Endothelial cell of umbilical vein (primary cell): ENCODE measurements at regions not wholly inside any gene's neighbourhood (a gene's known extent, or its start where the extent isn't known, plus 50 kb on each side); places are given as distances from the start of the nearest gene placed in this dataset.

Experiments
- BruUV-seq: library from RNA; stranded (reverse); fragments of 400-500 nt; replicated peaks from 2 replicates; lab custom pipeline; 2021; lab: Mats Ljungman, UMichigan
- CTCF ChIA-PET: fragments of 300-600, 350-600 bp; sonication (Branson Sonifier 250); formaldehyde crosslinking; loops from one replicate; lab custom pipeline; 2021; ENCODE audit warnings: antibody characterized with exemption, inconsistent platforms; lab: Charles Lee
- POLR2A ChIA-PET: fragments of 300-600, 350-600 bp; sonication (Branson Sonifier 250); formaldehyde crosslinking; loops from one replicate; lab custom pipeline; 2021; ENCODE audit warnings: antibody characterized with exemption, inconsistent platforms; lab: Charles Lee
- DNase-seq: peaks from one replicate; pipeline ENCODE4 v3.0.0-alpha.2; 2011; ENCODE audit warnings: low read depth, low spot score
- FAIRE-seq: peaks from 2 replicates; lab custom pipeline; 2011; peaks lifted over from hg19 to GRCh38; lab: Jason Lieb, UNC
- H2AFZ ChIP-seq: 2 replicates; pipeline ENCODE4 v1.6.0; 2012; ENCODE audit warnings: low read depth, low read length, control low read depth, inconsistent platforms
- H3K27ac ChIP-seq: 2 replicates; pipeline ENCODE4 v1.5.1; 2011; ENCODE audit warnings: low read depth, mild to moderate bottlenecking, control low read depth, low read length, moderate library complexity; ENCODE audit not compliant: insufficient read depth
- H3K27me3 ChIP-seq, 2 experiments: 2 replicates each; pipeline versions ENCODE4 v1.6.0 to v1.6.1; 2011; ENCODE audit warnings: low read length in 2 of 2, mixed read lengths in 1 of 2; ENCODE audit not compliant: control insufficient read depth in 2 of 2, insufficient read depth in 2 of 2
- H3K36me3 ChIP-seq, 2 experiments: 2 replicates in 1 of 2; 3 replicates in 1 of 2; pipeline ENCODE4 v1.5.1; 2011; ENCODE audit warnings: low read length in 2 of 2, mild to moderate bottlenecking in 1 of 2, moderate library complexity in 1 of 2; ENCODE audit not compliant: control insufficient read depth in 2 of 2, insufficient read depth in 2 of 2; ENCODE audit errors: extremely low read depth in 1 of 2
- H3K4me1 ChIP-seq: 3 replicates; pipeline ENCODE4 v1.5.1; 2011; ENCODE audit warnings: mild to moderate bottlenecking, low read length; ENCODE audit not compliant: control insufficient read depth, insufficient read depth; ENCODE audit errors: extremely low read depth
- H3K4me2 ChIP-seq: 2 replicates; pipeline ENCODE4 v1.6.1; 2011; ENCODE audit warnings: low read length, control low read depth, mixed read lengths; ENCODE audit not compliant: insufficient read depth
- H3K4me3 ChIP-seq, 3 experiments: fragments of 200-600 bp in 1 of 3; sonication (generic), shearing (Covaris generic) in 1 of 3; replicated peaks in 1 of 3; 2 replicates each; pipeline ENCODE4 v1.5.1; 2011 to 2016; ENCODE audit warnings: control low read depth in 3 of 3, low read length in 3 of 3, mild to moderate bottlenecking in 2 of 3, inconsistent platforms in 1 of 3, low read depth in 1 of 3, moderate library complexity in 1 of 3; ENCODE audit not compliant: insufficient read depth in 1 of 3
- H3K79me2 ChIP-seq: 2 replicates; pipeline ENCODE4 v1.6.0; 2012; ENCODE audit warnings: low read length, inconsistent platforms; ENCODE audit not compliant: control insufficient read depth, insufficient read depth
- H3K9ac ChIP-seq: replicated peaks from 2 replicates; pipeline ENCODE3; 2011; ENCODE audit warnings: low read length, control low read depth; ENCODE audit not compliant: insufficient read depth; ENCODE audit errors: extremely low read depth
- H3K9me1 ChIP-seq: replicated peaks from 3 replicates; pipeline ENCODE4 v1.6.0; 2011; ENCODE audit warnings: mild to moderate bottlenecking, low read length; ENCODE audit not compliant: control insufficient read depth, insufficient read depth; ENCODE audit errors: extremely low read depth
- H3K9me3 ChIP-seq: replicated peaks from 2 replicates; pipeline ENCODE4 v1.5.1; 2012; ENCODE audit warnings: low read length, inconsistent platforms; ENCODE audit not compliant: control insufficient read depth, insufficient read depth
- H4K20me1 ChIP-seq: replicated peaks from 2 replicates; pipeline ENCODE3; 2011; ENCODE audit warnings: mild to moderate bottlenecking, low read length; ENCODE audit not compliant: control insufficient read depth, insufficient read depth; ENCODE audit errors: extremely low read depth
- CTCF ChIP-seq, 2 donors: IDR thresholded peaks; 1 replicate in 1 of 2; 2 replicates in 1 of 2; pipeline ENCODE4 v1.5.1; 2011; ENCODE audit warnings: low read length in 2 of 2, mild to moderate bottlenecking in 2 of 2, moderate library complexity in 2 of 2, control low read depth in 1 of 2, inconsistent platforms in 1 of 2, low read depth in 1 of 2; ENCODE audit not compliant: insufficient read depth in 1 of 2; ENCODE audit errors: extremely low read depth in 1 of 2
- EZH2 ChIP-seq: IDR thresholded peaks from 2 replicates; pipeline ENCODE4 v1.6.1; 2012; ENCODE audit warnings: borderline replicate concordance, low read depth, mild to moderate bottlenecking, moderate library complexity, low read length, inconsistent platforms; ENCODE audit not compliant: severe bottlenecking
- FOS ChIP-seq: IDR thresholded peaks from 2 replicates; pipeline ENCODE4 v1.6.1; 2011; ENCODE audit warnings: mild to moderate bottlenecking, low read length, moderate library complexity, borderline replicate concordance; ENCODE audit not compliant: insufficient read depth
- GATA2 ChIP-seq: IDR thresholded peaks from 2 replicates; pipeline ENCODE4 v1.7.0; 2011; ENCODE audit warnings: low read depth, mild to moderate bottlenecking, moderate library complexity, mixed read lengths, low read length; ENCODE audit not compliant: insufficient read length, insufficient read depth
- MYC ChIP-seq: IDR thresholded peaks from one replicate; pipeline ENCODE4 v1.6.1; 2011; ENCODE audit warnings: mild to moderate bottlenecking, low read depth, low read length
- POLR2A ChIP-seq: IDR thresholded peaks from 2 replicates; pipeline ENCODE4 v1.6.1; 2012; ENCODE audit warnings: low read depth, mild to moderate bottlenecking, control low read depth, low read length
- POLR2AphosphoS5 ChIP-seq: IDR thresholded peaks from 2 replicates; pipeline ENCODE4 v1.6.1; 2012; ENCODE audit warnings: low read depth, mild to moderate bottlenecking, control low read depth, low read length, moderate library complexity; ENCODE audit not compliant: insufficient read depth
- dilution Hi-C: fragments of 300-500 bp; cut with MboI; formaldehyde crosslinking; loops from one replicate; pipeline ENCODE4 v1.15.0; 2019; ENCODE audit warnings: low sequenced_read_pairs; ENCODE audit not compliant: extremely low pct_ligation_motif_present
- intact Hi-C: fragments of 100-400 bp; cut with micrococcal nuclease; formaldehyde crosslinking; loops from one replicate; pipeline ENCODE4 v1.10.0; 2022

GRCh38 chr10:29127731-29128130, 161.1 kb upstream of the LYZL1 start:
- CTCF ChIA-PET: interaction anchor here (0.6 to 4.7 kb wide), 3 partner anchors 116 to 508 kb away, joined by 3 to 53 read pairs (median 5); no protein-coding TSS in a partner anchor
- dilution Hi-C loops: no loop called here
- FAIRE-seq: no peak

More at GRCh38 chr10:29127731-29128130, 161.1 kb upstream of the LYZL1 start:
- no peaks in the 10 kb centered on the region for H3K9me3 ChIP-seq
- no peak overlapping the region for H3K27ac ChIP-seq
- no peak for DNase-seq
- TF ChIP-seq EZH2 (no peak), POLR2A (no peak), CTCF (IDR thresholded peaks at IDR 0.05; ENCODE audit: extremely low read depth in 1 of 2, insufficient read depth in 1 of 2, low read depth in 1 of 2, low read length in 2 of 2) (no peak), FOS (no peak), POLR2AphosphoS5 (no peak), GATA2 (no peak), MYC (no peak)
- peaks cover 13% of the 10 kb centered on the region for H3K4me1 ChIP-seq
- H3K9me1 ChIP-seq: no peaks in the 10 kb centered on the region
- H2AFZ ChIP-seq: no peak overlapping the region
- POLR2A ChIA-PET: no interaction called here
- intact Hi-C loops: no loop called here
- H3K4me2 ChIP-seq: no peak overlapping the region
- BruUV-seq: no TSS peak
- no peak overlapping the region for H3K9ac ChIP-seq
- peaks cover 9 to 11% of the 10 kb centered on the region in 2 experiments for H3K27me3 ChIP-seq
- H3K4me3 ChIP-seq: no peak overlapping the region
- no peaks in the 10 kb centered on the region for H3K79me2 ChIP-seq
- H3K36me3 ChIP-seq: no peaks in the 10 kb centered on the region
- H4K20me1 ChIP-seq: no peaks in the 10 kb centered on the region
